Calu3 (cell line): ENCODE measurements at regions not wholly inside any gene's neighbourhood (a gene's known extent, or its start where the extent isn't known, plus 50 kb on each side); places are given as distances from the start of the nearest gene placed in this dataset.
"Not testable (repeated sequence)": the region's sequence is repeated elsewhere in the genome, so short reads cannot be mapped to it uniquely, and the experiment has no call there.

ENCODE experiments used
- BruUV-seq: library from RNA; stranded (reverse); fragments of 400-500 nt; replicated peaks from 2 replicates; lab custom pipeline; 2021; lab: Mats Ljungman, UMichigan
- CTCF ChIA-PET: fragments of 300-600 bp; sonication (Branson Sonifier 250); formaldehyde crosslinking; loops from one replicate; lab custom pipeline; 2022; ENCODE audit warnings: antibody characterized with exemption; lab: Charles Lee
- DNase-seq: peaks from one replicate; pipeline ENCODE4 v3.0.0; 2022
- H3K27ac Mint-ChIP-seq: one replicate; pipeline ENCODE4 v1.8.0; 2022; ENCODE audit warnings: mixed read lengths; ENCODE audit not compliant: unreplicated experiment
- H3K27me3 Mint-ChIP-seq: one replicate; pipeline ENCODE4 v1.8.0; 2022; ENCODE audit warnings: mixed read lengths; ENCODE audit not compliant: unreplicated experiment
- H3K36me3 Mint-ChIP-seq: one replicate; pipeline ENCODE4 v1.8.0; 2022; ENCODE audit warnings: mild to moderate bottlenecking, moderate library complexity, mixed read lengths; ENCODE audit not compliant: insufficient read depth, unreplicated experiment
- H3K4me1 Mint-ChIP-seq: one replicate; pipeline ENCODE4 v1.8.0; 2022; ENCODE audit warnings: mild to moderate bottlenecking, low read depth, mixed read lengths; ENCODE audit not compliant: unreplicated experiment
- H3K4me3 Mint-ChIP-seq: one replicate; pipeline ENCODE4 v1.8.0; 2022; ENCODE audit warnings: mild to moderate bottlenecking, low read depth, moderate library complexity, mixed read lengths; ENCODE audit not compliant: unreplicated experiment
- H3K9me3 Mint-ChIP-seq: one replicate; pipeline ENCODE4 v1.8.0; 2022; ENCODE audit warnings: low read depth, mixed read lengths; ENCODE audit not compliant: unreplicated experiment
- intact Hi-C: fragments of 100-400 bp; cut with micrococcal nuclease; formaldehyde crosslinking; loops from one replicate; pipeline ENCODE4 v1.10.0; 2022; ENCODE audit not compliant: unreplicated experiment
- TF ChIP-seq, protein P1 (sequence below): fragments of 200-600 bp; IDR thresholded peaks from one replicate; pipeline ENCODE4 v1.8.0; 2022; ENCODE audit warnings: antibody characterized with exemption; ENCODE audit not compliant: unreplicated experiment

DNA sequence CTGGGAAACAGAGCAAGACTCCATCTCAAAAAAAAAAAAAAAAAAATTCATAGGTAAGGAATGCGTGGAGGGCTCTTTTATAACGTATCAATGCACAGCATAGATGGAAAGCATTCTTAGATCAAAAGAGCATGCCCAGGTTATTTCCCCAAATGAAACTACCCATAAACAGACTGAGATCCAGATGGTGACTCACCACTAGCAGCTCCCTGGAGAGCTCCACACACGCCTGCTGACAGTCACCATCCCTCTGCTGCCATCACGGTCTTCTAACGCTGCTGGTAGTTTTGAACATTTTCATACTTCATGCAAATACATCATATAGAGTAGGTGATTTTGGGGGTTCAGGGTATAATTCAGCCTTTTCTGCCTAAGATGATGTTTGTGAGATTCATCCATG lies 136.9 kb downstream of the ASMT start:
- H3K36me3 Mint-ChIP-seq = no peaks in the 10 kb centered on the region
- TF ChIP-seq, protein P1, sequence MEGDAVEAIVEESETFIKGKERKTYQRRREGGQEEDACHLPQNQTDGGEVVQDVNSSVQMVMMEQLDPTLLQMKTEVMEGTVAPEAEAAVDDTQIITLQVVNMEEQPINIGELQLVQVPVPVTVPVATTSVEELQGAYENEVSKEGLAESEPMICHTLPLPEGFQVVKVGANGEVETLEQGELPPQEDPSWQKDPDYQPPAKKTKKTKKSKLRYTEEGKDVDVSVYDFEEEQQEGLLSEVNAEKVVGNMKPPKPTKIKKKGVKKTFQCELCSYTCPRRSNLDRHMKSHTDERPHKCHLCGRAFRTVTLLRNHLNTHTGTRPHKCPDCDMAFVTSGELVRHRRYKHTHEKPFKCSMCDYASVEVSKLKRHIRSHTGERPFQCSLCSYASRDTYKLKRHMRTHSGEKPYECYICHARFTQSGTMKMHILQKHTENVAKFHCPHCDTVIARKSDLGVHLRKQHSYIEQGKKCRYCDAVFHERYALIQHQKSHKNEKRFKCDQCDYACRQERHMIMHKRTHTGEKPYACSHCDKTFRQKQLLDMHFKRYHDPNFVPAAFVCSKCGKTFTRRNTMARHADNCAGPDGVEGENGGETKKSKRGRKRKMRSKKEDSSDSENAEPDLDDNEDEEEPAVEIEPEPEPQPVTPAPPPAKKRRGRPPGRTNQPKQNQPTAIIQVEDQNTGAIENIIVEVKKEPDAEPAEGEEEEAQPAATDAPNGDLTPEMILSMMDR = no peak
- CTCF ChIA-PET = no interaction called here
- DNase-seq = no peak
- no peak overlapping the region for H3K27ac Mint-ChIP-seq
- H3K27me3 Mint-ChIP-seq = no peaks in the 10 kb centered on the region
- no TSS peak for BruUV-seq
- H3K4me1 Mint-ChIP-seq = no peaks in the 10 kb centered on the region
- H3K9me3 Mint-ChIP-seq = peaks cover 2% of the 10 kb centered on the region
- intact Hi-C loops = no loop called here
- no peak overlapping the region for H3K4me3 Mint-ChIP-seq

DNA sequence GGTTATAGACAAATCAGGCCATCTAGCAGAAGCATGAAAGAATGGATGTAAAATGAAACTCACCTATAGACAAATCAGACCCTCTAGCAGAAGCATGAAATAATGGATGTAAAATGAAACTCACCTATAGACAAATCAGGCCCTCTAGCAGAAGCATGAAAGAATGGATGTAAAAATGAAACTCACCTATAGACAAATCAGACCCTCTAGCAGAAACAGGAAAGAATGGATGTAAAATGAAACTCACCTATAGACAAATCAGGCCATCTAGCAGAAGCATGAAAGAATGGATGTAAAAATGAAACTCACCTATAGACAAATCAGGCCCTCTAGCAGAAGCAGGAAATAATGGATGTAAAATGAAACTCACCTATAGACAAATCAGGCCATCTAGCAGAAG lies 137.9 kb downstream of the ASMT start:
- DNase-seq, H3K4me1 Mint-ChIP-seq, H3K36me3 Mint-ChIP-seq, H3K27me3 Mint-ChIP-seq, intact Hi-C loops, H3K4me3 Mint-ChIP-seq, BruUV-seq, CTCF ChIA-PET, H3K9me3 Mint-ChIP-seq, H3K27ac Mint-ChIP-seq: not testable (repeated sequence)

DNA sequence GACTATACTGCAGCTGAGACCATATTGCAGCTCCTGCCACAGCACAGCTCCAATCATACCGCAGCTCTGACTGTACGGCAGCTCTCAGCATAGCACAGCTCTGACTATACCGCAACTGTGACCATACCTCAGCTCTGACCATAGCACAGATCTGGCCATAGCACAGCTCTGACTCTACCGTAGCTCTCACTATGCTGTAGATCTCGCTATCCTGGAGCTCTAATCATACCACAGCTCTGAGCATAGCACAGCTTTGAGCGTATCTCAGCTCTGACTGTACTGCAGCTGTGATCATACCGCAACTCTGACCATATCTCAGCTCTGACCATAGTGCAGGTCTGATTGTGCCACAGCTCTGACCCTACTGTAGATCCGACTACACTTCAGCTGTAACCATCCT lies 139.2 kb downstream of the ASMT start:
- no peaks in the 10 kb centered on the region for H3K36me3 Mint-ChIP-seq
- no peak overlapping the region for H3K4me3 Mint-ChIP-seq
- TF ChIP-seq, protein P1 = no peak
- BruUV-seq = no TSS peak
- CTCF ChIA-PET = no interaction called here
- intact Hi-C loops = no loop called here
- no peaks in the 10 kb centered on the region for H3K27me3 Mint-ChIP-seq
- peaks cover 5% of the 10 kb centered on the region for H3K9me3 Mint-ChIP-seq
- H3K27ac Mint-ChIP-seq = no peak overlapping the region
- no peaks in the 10 kb centered on the region for H3K4me1 Mint-ChIP-seq
- DNase-seq = no peak

DNA sequence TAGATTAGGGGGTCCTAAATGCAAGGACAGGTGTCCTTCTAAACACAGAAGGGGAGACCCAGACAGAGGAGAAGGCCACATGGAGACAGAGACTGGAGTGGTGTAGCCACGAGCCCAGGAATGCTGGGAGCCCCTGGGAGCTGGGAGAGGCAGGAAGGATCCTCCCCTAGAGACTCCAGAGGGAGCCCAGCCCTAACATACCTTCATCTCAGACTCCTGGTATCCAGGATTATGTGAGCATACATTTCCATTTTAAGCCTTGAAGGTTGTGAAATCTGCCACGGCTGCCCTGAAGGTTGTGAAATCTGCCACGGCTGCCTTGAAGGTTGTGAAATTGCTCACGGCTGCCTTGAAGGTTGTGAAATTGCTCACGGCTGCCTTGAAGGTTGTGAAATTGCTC lies 148.4 kb downstream of the ASMT start:
- DNase-seq = no peak
- intact Hi-C loops = no loop called here

DNA sequence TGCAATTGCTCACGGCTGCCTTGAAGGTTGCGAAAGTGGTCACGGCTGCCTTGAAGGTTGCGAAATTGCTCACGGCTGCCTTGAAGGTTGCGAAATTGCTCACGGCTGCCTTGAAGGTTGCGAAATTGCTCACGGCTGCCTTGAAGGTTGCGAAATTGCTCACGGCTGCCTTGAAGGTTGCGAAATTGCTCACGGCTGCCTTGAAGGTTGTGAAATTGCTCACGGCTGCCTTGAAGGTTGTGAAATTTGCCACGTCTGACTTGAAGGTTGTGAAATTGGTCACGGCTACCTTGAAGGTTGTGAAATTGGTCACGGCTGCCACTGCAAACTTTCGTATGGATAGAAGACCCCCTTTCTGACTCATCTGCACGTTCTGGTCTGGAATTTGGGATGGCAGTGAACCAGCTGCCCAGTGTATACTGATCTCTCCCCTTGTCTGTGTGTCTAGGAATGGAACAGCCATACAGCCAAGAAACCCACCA lies 150.1 kb downstream of the ASMT start:
- H3K9me3 Mint-ChIP-seq, CTCF ChIA-PET, DNase-seq, H3K36me3 Mint-ChIP-seq, H3K4me1 Mint-ChIP-seq, H3K4me3 Mint-ChIP-seq, H3K27ac Mint-ChIP-seq, H3K27me3 Mint-ChIP-seq, BruUV-seq, intact Hi-C loops: not testable (repeated sequence)

More for the DNA sequence above, 148.4 kb downstream of the ASMT start:
- TF ChIP-seq, protein P1 = no peak
- BruUV-seq = no TSS peak
- Mint-ChIP-seq H3K27ac (no peak overlapping the region), H3K4me3 (no peak overlapping the region), H3K27me3 (no peaks in the 10 kb centered on the region), H3K9me3 (peaks cover 3% of the 10 kb centered on the region), H3K36me3 (no peaks in the 10 kb centered on the region), H3K4me1 (no peaks in the 10 kb centered on the region)
- CTCF ChIA-PET = no interaction called here
